ENCODE measurements at regions not wholly inside any gene's neighbourhood (a gene's known extent, or its start where the extent isn't known, plus 50 kb on each side); places are given as distances from the start of the nearest gene placed in this dataset.

- no peak for TF ChIP-seq CTCF (IDR thresholded peaks at IDR 0.05)
- TF ChIP-seq POLR2A (IDR thresholded peaks at IDR 0.05): no peak
Measured at GRCh38 chr10:14394179-14394578, 63.5 kb upstream of the FRMD4A start.
